GM13976 (cell line): ENCODE measurements at regions not wholly inside any gene's neighbourhood (a gene's known extent, or its start where the extent isn't known, plus 50 kb on each side); places are given as distances from the start of the nearest gene placed in this dataset.

Experiments used
- DNase-seq: peaks from one replicate; pipeline ENCODE4 v3.0.0; 2012; ENCODE audit warnings: low spot score
- CTCF ChIP-seq: IDR thresholded peaks from 2 replicates; pipeline ENCODE4 v1.5.1; 2012; ENCODE audit warnings: borderline replicate concordance, mild to moderate bottlenecking; ENCODE audit not compliant: insufficient read depth; ENCODE audit errors: extremely low read depth, missing control alignments, control extremely low read depth
- in situ Hi-C: fragments of 300-500 bp; cut with MboI; formaldehyde crosslinking; loops from one replicate; pipeline ENCODE4 v1.12.0; 2022; ENCODE audit warnings: low sequenced_read_pairs, mixed read lengths, inconsistent platforms; ENCODE audit not compliant: unreplicated experiment

- in situ Hi-C loops: no loop called here
- TF ChIP-seq CTCF: no peak
- no peak for DNase-seq
These were observed 343.0 kb upstream of the ARID1B start for GRCh38 chr6:156434049-156434794.

GRCh38 chr6:156432543-156432942 lies 344.6 kb upstream of the ARID1B start:
- DNase-seq: no peak
- TF ChIP-seq CTCF: no peak
- in situ Hi-C loops: no loop called here

- in situ Hi-C loops: no loop called here
- DNase-seq: no peak
- no peak for TF ChIP-seq CTCF
These were observed 346.8 kb upstream of the ARID1B start for GRCh38 chr6:156430386-156430785.

- no peak for TF ChIP-seq CTCF
- in situ Hi-C loops: no loop called here
- DNase-seq: no peak
These were observed 349.8 kb upstream of the ARID1B start for GRCh38 chr6:156427345-156427744.

- no peak for TF ChIP-seq CTCF
- in situ Hi-C loops: no loop called here
- no peak for DNase-seq
These were observed 351.7 kb upstream of the ARID1B start for GRCh38 chr6:156425359-156426020.

- in situ Hi-C loops: no loop called here
- DNase-seq: no peak
These were observed 353.3 kb upstream of the ARID1B start for GRCh38 chr6:156423829-156424228.

More at GRCh38 chr6:156423829-156424228, 353.3 kb upstream of the ARID1B start:
- TF ChIP-seq CTCF: no peak
